GM19468 (cell line): ENCODE measurements at regions not wholly inside any gene's neighbourhood (a gene's known extent, or its start where the extent isn't known, plus 50 kb on each side); places are given as distances from the start of the nearest gene placed in this dataset.

Source experiments
- ATAC-seq: cut with Tn5 transposase; IDR thresholded peaks from one replicate; pipeline ENCODE4 v1.9.1; 2021; ENCODE audit warnings: mild to moderate bottlenecking, moderate library complexity, moderate number of reproducible peaks; ENCODE audit not compliant: unreplicated experiment; ENCODE audit errors: extremely low read depth

GRCh38 chr19:29417048-29417447 is 108.7 kb upstream of the VSTM2B start:
- no peak for ATAC-seq

GRCh38 chr19:29418201-29418600 is 107.6 kb upstream of the VSTM2B start:
- ATAC-seq: no peak

GRCh38 chr19:29420065-29420464 is 105.7 kb upstream of the VSTM2B start:
- no peak for ATAC-seq

GRCh38 chr19:29420482-29421195 is 105.2 kb upstream of the VSTM2B start:
- no peak for ATAC-seq

DNA sequence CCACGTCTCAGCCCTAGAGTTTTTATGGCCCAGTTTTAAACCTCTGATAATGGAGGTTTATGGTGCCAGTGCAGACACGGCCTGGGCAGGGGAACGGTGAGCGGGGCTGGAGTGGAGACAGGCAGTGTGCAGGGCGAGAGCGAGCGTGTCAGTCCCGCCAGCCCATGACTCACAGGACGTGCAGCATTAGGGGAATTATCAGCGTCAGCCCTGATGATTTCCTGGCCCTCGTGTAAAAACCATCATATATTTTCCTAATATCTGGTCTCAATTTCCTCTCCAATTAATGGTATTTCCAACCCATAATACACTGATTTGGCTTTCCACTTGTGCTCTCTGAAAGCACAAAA is 104.6 kb upstream of the VSTM2B start:
- no peak for ATAC-seq

DNA sequence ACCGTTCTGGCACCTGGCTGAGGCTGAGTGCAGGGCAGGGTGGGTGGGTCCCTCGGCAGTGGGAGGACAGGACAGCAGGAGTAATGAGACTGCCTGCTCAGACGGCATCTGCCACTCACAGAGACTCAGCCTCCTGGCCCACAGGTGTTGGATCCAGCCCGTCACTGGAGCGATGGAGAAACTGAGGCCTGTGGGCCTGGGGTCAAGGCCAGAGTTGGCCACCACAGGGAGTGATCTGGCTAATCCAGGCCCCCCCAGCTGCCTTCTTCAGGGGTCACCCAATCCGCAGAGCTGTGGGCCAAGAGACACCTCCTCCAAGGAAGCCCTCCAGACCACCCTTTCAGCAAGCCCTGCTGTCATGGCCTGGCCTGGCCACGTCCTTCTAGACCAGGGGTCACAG is 103.7 kb upstream of the VSTM2B start:
- ATAC-seq: no peak

DNA sequence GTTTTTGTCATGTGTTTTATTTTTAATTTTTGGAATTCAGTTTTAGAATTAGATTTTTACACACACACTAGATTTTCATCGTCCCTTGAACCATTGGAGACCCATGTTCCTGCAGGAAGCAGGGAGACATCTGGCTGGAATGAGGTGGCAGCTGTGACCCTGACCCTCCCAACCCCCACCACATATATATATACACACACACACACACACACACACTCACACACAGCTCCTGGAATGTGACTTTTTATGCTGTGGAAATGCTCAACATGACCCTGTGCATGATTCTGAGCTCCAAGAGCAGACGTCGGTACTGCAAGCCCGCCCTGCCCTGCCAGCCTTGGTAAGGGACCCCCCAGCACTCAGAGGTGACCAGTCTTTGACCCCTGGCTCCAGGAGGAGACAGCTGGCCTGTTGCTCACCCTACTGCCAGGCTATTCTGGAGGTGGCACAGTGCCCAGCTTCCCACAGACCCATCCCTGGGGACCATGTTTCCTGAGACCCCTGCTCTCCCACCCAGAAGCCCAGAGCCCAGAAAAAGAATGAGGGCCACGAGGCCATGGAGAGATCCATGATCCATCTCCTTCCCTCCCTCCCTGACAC is 103.2 kb upstream of the VSTM2B start:
- no peak for ATAC-seq

DNA sequence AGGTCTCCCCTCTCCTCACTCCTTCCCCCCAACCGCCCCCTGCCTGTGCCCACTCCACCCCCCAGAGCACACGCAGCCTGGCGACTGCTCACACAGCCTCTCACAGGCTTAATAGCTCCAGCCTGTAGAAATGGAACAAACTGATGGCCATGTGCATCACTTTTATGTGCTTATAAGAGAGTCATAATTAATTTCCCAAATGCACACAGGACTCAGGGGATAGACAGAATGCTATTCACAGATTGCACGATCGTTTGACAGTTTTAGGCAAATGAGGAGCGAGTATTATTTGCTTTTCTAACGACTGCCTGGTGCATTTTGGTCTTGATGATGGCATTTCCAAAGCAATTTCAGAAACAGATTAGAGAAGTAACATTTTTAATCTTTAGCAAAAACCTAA is 97.7 kb upstream of the VSTM2B start:
- ATAC-seq: no peak

DNA sequence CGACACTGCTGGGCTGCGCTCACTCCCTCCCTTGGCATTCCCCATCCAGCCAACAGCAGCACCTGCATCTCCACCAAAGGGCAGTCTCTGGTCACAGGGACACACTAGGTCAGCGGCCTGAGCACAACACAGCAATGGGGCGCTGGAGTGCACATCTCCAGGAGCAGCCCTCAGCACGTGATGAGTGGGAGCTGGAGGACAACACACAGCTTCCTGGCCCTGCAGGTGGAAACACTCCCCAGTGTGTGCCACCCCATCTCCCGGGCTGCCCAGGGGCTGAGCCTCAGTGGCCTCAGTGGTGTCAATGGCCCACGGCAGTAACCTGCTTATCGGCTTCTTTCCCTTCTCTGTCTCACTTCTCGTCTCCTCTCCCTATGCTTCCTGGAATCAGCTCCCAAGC is 96.8 kb upstream of the VSTM2B start:
- no peak for ATAC-seq

- ATAC-seq: no peak
Measured at GRCh38 chr19:29429581-29429980, 96.2 kb upstream of the VSTM2B start.

- no peak for ATAC-seq
Measured at GRCh38 chr19:29431332-29431731, 94.5 kb upstream of the VSTM2B start.

DNA sequence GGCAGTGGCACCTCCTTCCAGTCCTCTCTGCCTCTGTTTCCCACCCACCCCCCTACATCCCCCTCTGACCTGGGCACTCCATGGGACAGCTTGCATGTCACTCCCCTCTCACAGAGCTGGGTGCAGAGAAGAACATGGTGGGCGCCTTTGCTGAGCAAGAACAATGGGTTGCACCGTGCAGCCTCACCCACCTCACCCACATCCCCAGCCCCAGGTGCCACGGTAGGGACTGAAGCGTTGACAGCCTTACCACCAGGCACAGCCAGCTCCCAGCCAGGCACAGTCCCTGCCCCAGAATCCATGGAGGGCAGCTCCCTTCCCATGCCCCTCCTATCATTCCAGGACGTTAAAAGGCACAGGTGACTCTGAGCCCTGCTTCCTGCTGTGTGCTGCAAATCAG is 93.1 kb upstream of the VSTM2B start:
- no peak for ATAC-seq

DNA sequence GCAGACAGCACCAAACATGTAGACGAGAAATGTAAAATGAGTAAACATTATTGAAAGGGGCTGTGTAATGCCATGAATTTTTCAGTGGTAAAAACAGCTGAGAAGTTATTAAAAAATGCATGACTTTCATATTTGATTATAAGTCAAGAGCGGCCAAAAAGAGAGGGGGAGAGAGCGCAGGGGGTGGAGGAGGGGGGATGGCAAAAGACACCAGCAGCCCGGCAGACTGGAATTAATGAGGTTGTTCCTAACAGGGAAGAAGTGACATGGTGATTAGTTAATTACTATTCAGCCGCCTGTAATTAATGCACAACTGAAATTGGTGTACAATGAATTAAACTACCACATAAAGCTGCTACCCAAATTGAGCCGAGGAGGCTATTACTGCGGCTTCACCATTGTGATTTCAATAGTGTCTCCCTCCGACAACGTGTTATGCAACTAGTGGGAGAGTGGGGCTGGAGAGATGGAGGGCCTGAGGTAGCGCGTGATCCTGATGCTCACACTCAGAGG is 89.1 kb upstream of the VSTM2B start:
- ATAC-seq: no peak

DNA sequence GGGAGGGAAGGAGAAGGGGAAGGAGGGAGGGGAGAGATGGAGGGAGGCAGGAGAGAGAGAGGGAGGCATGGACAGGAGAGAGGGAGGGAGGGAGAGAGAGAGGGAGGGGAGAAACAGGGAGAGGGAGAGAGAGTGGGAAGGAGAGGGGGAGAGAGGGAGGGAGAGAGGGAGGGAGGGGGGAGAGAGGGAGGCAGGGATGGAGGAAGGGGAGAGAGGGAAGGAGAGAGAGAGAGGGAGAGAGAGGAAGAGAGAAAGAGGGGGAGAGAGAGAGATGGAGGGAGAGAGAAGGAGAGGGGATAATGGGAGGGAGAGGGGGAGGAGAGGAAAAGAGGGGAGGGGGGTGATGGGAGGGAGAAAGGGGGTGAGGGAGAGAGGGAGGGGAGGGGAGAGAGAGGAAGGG is 86.8 kb upstream of the VSTM2B start:
- no peak for ATAC-seq

- ATAC-seq: no peak
Measured at GRCh38 chr19:29439688-29440550, 85.9 kb upstream of the VSTM2B start.

DNA sequence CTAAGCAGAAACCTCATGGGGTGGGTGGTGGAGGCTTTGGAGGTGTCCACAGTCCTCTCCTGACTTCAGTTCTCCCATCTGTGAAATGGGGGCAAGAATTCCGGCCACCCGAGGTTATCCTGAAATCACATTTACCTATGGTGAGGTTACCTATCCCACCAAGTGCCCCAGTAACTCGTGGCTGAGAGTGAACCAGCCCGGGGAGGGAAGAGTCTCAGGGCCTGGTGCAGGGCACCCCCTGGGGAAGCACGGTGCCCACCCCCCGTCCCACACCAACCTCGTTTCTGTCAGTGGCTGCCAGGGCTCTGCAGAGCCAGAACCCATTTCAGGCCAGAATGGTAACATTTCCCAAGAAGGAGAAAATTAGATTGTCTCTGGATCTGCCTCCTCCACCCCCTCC is 83.7 kb upstream of the VSTM2B start:
- no peak for ATAC-seq

DNA sequence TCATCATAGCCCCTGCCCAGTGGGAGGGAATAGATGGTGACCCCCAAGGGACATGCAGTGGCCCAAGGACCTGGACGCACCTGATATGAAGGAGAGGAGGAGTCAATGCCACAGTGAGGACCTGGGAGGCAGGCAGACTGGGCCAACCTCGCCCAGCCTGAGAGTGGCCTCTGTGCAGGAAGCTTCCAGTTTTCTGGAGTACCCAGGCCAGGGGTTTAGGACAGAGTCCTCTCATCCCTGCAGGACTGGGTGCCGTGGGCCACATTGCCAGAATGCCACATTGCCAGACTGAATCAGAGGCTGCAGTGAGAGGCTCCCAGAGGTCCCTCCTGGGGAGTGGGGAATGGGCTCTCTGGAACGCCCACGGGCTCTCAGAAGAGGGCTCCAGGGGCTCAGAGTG is 82.9 kb upstream of the VSTM2B start:
- no peak for ATAC-seq

- ATAC-seq: no peak
Measured at GRCh38 chr19:29445246-29445645, 80.5 kb upstream of the VSTM2B start.

DNA sequence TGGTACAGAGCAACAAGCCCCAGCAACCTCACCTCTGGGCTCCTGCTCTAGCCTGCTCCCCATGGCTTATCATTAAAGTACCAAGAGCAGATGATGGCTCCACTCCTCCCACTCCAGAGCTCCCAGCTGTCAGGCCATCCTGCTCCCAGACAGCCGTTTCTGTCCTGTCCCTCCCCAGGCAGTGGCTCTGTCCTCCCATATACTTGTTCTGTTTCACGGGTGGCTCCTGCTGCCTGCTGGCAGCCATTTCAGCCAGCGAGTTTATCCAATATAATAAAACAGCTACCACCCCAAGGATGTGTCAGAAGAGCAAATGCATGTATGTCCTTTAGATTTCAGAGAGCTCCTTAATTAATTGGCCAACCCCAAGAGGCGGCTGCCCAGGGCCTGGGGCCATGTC is 79.4 kb upstream of the VSTM2B start:
- no peak for ATAC-seq

- ATAC-seq: no peak
Measured at GRCh38 chr19:29448046-29448445, 77.7 kb upstream of the VSTM2B start.

GRCh38 chr19:29449371-29449770 is 76.4 kb upstream of the VSTM2B start:
- no peak for ATAC-seq
